ENCODE measurements at regions not wholly inside any gene's neighbourhood (a gene's known extent, or its start where the extent isn't known, plus 50 kb on each side); places are given as distances from the start of the nearest gene placed in this dataset.

DNA sequence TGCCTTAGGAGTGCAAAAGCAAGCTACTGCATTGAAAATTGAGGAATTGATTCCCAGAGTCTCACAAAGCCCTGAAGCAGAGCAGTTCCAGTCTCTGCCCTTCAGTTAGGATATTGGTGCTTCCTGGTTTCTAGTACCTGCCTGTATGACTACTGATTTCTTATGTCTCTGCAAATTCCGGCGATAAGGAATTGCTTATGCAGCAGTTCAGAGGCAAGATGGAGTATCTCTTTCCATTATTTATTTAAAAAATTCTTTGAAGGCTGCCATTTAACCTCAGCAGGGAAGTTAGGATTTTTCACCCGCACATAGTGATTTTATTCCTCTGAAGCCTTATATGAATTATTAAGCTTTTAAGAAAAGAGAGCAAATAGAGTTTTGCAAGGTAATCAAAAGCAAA, 184.9 kb upstream of the SSTR1 start:
- H3K36me3 ChIP-seq (ENCODE audit: insufficient read depth, low read length) = no peaks in the 10 kb centered on the region
- no peaks in the 10 kb centered on the region for H3K79me2 ChIP-seq (ENCODE audit: insufficient read depth, low read length)
- no peaks in the 10 kb centered on the region for H3K9me3 ChIP-seq (ENCODE audit: low read depth, low read length)
- H3K27me3 ChIP-seq (ENCODE audit: insufficient read depth, low read length) = no peaks in the 10 kb centered on the region
- TF ChIP-seq, protein P1, sequence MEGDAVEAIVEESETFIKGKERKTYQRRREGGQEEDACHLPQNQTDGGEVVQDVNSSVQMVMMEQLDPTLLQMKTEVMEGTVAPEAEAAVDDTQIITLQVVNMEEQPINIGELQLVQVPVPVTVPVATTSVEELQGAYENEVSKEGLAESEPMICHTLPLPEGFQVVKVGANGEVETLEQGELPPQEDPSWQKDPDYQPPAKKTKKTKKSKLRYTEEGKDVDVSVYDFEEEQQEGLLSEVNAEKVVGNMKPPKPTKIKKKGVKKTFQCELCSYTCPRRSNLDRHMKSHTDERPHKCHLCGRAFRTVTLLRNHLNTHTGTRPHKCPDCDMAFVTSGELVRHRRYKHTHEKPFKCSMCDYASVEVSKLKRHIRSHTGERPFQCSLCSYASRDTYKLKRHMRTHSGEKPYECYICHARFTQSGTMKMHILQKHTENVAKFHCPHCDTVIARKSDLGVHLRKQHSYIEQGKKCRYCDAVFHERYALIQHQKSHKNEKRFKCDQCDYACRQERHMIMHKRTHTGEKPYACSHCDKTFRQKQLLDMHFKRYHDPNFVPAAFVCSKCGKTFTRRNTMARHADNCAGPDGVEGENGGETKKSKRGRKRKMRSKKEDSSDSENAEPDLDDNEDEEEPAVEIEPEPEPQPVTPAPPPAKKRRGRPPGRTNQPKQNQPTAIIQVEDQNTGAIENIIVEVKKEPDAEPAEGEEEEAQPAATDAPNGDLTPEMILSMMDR (IDR thresholded peaks at IDR 0.05; ENCODE audit: extremely low read depth, low read depth, low read length) = no peak
- no peak overlapping the region for H3K4me3 ChIP-seq (ENCODE audit: insufficient read depth, low read length)
- H2AFZ ChIP-seq (ENCODE audit: low read length) = no peak overlapping the region
- no peak for DNase-seq (ENCODE audit: insufficient read length, low spot score, missing footprints)
- no peaks in the 10 kb centered on the region for H4K20me1 ChIP-seq (ENCODE audit: insufficient read depth, low read length)
- no peak overlapping the region for H3K4me2 ChIP-seq (ENCODE audit: insufficient read depth, low read length)
- H3K27ac ChIP-seq (ENCODE audit: low read depth, low read length) = no peak overlapping the region
- no peaks in the 10 kb centered on the region for H3K4me1 ChIP-seq (ENCODE audit: insufficient read depth, low read length)

DNA sequence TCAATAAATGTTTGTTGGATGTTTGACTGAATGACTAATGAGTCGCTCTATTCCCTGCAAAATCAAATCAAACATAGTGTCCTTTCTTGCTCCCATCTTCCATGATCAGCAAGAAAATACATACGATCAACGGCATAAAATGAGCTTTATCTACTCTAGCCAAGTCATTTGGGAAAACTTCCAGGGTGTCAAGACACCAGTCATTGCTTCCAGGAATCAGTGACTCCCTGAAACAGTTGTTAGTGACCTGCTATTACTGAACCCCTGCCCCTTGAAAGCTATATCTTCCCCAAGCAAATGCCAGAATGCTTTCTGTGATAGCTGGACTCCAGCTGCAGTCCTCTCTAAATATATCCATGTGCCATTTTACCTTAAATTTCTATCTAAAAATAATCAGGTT, 169.5 kb upstream of the SSTR1 start:
- H3K79me2 ChIP-seq (ENCODE audit: insufficient read depth, low read length) = no peaks in the 10 kb centered on the region
- no peak overlapping the region for H3K27ac ChIP-seq (ENCODE audit: low read depth, low read length)
- no peaks in the 10 kb centered on the region for H3K36me3 ChIP-seq (ENCODE audit: insufficient read depth, low read length)
- H3K4me3 ChIP-seq (ENCODE audit: insufficient read depth, low read length) = no peak overlapping the region
- TF ChIP-seq, protein P1 (IDR thresholded peaks at IDR 0.05; ENCODE audit: extremely low read depth, low read depth, low read length) = no peak
- no peaks in the 10 kb centered on the region for H4K20me1 ChIP-seq (ENCODE audit: insufficient read depth, low read length)
- no peaks in the 10 kb centered on the region for H3K4me1 ChIP-seq (ENCODE audit: insufficient read depth, low read length)
- DNase-seq (ENCODE audit: insufficient read length, low spot score, missing footprints) = no peak
- H3K9me3 ChIP-seq (ENCODE audit: low read depth, low read length) = peaks cover 2% of the 10 kb centered on the region
- no peaks in the 10 kb centered on the region for H3K27me3 ChIP-seq (ENCODE audit: insufficient read depth, low read length)
- H3K4me2 ChIP-seq (ENCODE audit: insufficient read depth, low read length) = no peak overlapping the region
- no peak overlapping the region for H2AFZ ChIP-seq (ENCODE audit: low read length)

DNA sequence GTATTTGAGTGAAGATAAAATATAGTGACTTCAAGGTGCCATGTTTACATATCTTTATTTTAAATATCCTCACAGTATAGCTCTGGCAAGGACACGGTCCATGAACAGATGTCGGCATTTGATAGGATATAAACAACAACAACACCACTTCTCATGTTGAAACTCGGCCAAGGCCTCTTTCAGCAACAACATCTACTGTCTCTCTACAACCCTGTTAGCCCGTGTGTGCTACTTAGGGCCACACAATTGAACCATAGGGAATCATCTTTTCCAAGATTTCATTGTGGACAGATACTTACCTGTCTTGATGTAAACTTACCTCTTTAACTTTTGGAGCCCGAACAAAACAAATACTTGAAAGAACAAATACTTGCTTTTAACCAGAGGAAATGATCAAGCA, 168.7 kb upstream of the SSTR1 start:
- Histone ChIP-seq H3K27me3 (ENCODE audit: insufficient read depth, low read length) (no peaks in the 10 kb centered on the region), H3K36me3 (ENCODE audit: insufficient read depth, low read length) (no peaks in the 10 kb centered on the region), H3K79me2 (ENCODE audit: insufficient read depth, low read length) (no peaks in the 10 kb centered on the region), H3K4me1 (ENCODE audit: insufficient read depth, low read length) (no peaks in the 10 kb centered on the region), H3K4me2 (ENCODE audit: insufficient read depth, low read length) (no peak overlapping the region), H4K20me1 (ENCODE audit: insufficient read depth, low read length) (no peaks in the 10 kb centered on the region), H3K27ac (ENCODE audit: low read depth, low read length) (no peak overlapping the region), H3K4me3 (ENCODE audit: insufficient read depth, low read length) (no peak overlapping the region), H2AFZ (ENCODE audit: low read length) (no peak overlapping the region), H3K9me3 (ENCODE audit: low read depth, low read length) (peaks cover 2% of the 10 kb centered on the region)
- DNase-seq (ENCODE audit: insufficient read length, low spot score, missing footprints) = no peak
- TF ChIP-seq, protein P1 (IDR thresholded peaks at IDR 0.05; ENCODE audit: extremely low read depth, low read depth, low read length) = no peak

DNA sequence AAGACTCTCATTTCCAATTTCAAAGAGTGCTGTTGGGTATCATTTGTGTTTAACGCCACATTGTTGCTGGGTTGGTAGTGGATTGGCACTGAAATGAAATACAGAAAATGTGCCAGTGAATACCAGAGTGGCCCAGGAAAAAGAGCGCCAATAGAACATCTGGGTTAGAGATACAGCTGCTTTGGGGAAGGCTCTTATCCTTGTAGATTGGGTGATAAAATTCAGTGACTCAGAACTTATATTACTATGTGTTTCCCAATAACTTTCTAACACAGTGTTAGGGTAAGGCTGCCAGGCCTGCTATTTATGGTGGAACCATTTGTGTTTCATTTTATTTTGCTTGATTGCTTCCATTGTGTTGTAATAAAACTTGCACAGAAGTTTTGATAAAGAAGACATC, 168.2 kb upstream of the SSTR1 start:
- DNase-seq (ENCODE audit: insufficient read length, low spot score, missing footprints) = no peak
- no peak overlapping the region for H2AFZ ChIP-seq (ENCODE audit: low read length)
- no peaks in the 10 kb centered on the region for H3K27me3 ChIP-seq (ENCODE audit: insufficient read depth, low read length)
- H3K4me2 ChIP-seq (ENCODE audit: insufficient read depth, low read length) = no peak overlapping the region
- no peaks in the 10 kb centered on the region for H3K79me2 ChIP-seq (ENCODE audit: insufficient read depth, low read length)
- peaks cover 2% of the 10 kb centered on the region for H3K9me3 ChIP-seq (ENCODE audit: low read depth, low read length)
- TF ChIP-seq, protein P1 (IDR thresholded peaks at IDR 0.05; ENCODE audit: extremely low read depth, low read depth, low read length) = no peak
- no peaks in the 10 kb centered on the region for H3K4me1 ChIP-seq (ENCODE audit: insufficient read depth, low read length)
- H4K20me1 ChIP-seq (ENCODE audit: insufficient read depth, low read length) = no peaks in the 10 kb centered on the region
- H3K36me3 ChIP-seq (ENCODE audit: insufficient read depth, low read length) = no peaks in the 10 kb centered on the region
- H3K27ac ChIP-seq (ENCODE audit: low read depth, low read length) = no peak overlapping the region
- H3K4me3 ChIP-seq (ENCODE audit: insufficient read depth, low read length) = no peak overlapping the region
